DMS153 treated with DMSO at 0.1 percent for 48 hours (cell line): ENCODE measurements at regions not wholly inside any gene's neighbourhood (a gene's known extent, or its start where the extent isn't known, plus 50 kb on each side); places are given as distances from the start of the nearest gene placed in this dataset.

Experiments used
- DNase-seq: peaks from one replicate; lab custom pipeline; 2025; ENCODE audit not compliant: unreplicated experiment; lab: John Stamatoyannopoulos, UW

DNA sequence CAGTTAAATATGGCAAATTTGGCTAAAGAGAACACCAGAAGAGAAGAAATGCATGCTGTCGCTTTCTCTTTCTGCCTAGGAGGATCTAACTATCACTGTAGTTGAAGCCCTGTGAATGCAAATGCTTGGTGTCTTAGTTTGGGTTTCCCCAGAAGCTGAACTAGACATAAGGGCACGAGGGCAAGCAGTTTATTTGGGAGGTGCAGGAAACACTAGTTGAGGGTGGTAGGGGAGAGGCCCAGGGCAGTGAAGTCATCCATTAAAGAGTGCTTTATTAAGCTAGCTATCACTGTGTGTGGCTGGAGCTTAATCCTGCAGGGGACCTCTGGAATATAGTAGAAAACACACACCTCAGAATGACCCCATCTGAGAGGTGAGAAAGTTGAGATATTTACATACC is 639.8 kb upstream of the ZEB2 start:
- no peak for DNase-seq

- no peak for DNase-seq
These were observed 638.0 kb upstream of the ZEB2 start for GRCh38 chr2:145157741-145158591.

DNA sequence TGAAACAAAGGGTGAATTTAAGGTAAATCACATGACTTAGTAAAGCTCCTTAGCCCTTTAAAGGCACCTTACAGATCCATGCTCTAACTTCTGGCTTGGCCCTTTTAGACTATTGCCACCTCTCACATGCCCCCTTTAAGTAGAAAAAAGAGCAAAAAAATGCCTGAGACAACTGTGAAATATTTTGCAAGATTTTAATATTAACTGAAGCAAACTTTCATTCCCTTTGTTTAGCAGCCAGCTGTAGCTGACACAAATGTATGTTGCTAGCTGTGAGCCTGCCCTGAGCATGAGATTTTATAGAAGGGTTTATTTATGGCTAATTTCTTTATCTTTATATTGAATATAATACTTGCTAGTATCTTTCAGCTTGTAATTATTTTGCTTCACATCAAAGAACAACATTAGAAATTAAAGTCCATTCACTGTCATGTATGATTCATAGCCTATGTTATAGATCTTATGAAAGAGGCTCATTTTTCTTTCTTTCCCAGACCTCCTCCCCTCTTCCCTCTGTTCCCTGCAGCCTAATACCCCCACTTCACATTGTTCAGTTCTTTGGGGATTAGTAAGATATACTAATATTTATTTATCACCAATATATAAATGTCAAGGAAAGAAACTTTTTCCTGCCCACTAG is 637.2 kb upstream of the ZEB2 start:
- DNase-seq, result no peak

- no peak for DNase-seq
These were observed 636.3 kb upstream of the ZEB2 start for GRCh38 chr2:145156199-145156598.

DNA sequence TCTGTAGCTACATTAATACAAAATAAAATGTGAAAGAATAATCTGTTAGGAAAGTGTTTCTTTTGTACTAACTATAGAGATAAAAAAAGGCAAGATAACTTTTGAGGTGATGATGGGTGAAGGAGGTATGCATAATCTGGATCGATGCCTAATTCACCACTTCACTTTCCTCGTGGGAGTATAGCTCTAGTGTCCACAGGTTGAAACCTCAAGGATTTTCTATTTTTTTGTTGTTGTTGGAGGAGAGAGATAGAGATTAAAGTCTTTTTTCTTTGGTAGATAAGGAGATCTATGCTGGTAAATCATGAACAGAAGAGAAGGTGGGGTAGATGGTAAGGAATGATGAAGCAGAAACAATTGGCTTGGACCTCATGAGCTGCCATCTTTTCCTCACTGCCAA is 635.3 kb upstream of the ZEB2 start:
- DNase-seq, result no peak

- no peak for DNase-seq
These were observed 634.8 kb upstream of the ZEB2 start for GRCh38 chr2:145154731-145155130.

DNA sequence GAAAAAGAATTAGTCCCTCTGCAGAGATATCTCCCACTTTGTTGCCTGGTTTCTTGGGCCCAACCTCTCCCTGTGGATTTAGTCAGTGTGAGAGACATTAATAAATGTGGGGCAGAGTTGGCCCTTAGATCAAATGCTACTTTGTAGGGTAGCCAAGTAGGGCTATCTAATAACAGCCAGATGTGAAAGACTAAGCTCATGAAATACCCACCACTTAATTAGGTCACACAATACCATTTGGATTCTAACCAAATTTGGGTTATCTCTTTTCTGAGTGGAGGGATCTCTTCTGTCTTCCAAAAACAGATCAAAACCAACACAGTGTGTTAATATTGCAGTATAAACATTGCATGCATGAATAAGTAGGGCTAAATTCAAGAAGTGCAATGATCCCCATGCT is 626.8 kb upstream of the ZEB2 start:
- no peak for DNase-seq

DNA sequence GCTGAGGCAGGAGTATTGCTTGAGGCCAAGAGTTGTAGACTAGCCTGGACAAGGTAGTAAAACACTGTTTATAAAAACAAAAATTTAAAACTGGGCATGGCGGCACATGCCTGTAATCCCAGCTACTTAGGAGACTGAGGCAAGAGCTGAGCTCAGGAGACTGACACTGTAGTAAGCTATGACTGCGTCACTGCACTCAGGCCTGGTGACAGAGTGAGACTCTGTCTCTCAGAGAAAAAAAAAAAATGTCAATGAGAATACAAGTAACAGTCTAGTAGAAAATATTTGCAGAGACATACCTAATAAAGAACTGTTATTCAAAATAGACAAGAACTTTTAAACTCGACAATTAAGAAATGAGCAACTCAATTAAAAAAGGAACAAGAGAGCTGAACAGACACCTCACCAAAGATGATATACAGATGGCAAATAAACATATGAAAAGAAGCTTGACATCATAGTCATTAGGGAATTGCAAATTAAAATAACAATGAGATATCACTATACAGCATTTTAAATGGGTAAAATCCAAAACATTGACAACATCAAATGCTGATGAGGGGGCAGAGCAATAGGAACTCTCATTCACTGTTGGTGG is 624.3 kb upstream of the ZEB2 start:
- no peak for DNase-seq

- no peak for DNase-seq
These were observed 622.1 kb upstream of the ZEB2 start for GRCh38 chr2:145141981-145142380.

- DNase-seq, result no peak
These were observed 620.7 kb upstream of the ZEB2 start for GRCh38 chr2:145140658-145141057.

- no peak for DNase-seq
These were observed 618.7 kb upstream of the ZEB2 start for GRCh38 chr2:145138626-145139025.

DNA sequence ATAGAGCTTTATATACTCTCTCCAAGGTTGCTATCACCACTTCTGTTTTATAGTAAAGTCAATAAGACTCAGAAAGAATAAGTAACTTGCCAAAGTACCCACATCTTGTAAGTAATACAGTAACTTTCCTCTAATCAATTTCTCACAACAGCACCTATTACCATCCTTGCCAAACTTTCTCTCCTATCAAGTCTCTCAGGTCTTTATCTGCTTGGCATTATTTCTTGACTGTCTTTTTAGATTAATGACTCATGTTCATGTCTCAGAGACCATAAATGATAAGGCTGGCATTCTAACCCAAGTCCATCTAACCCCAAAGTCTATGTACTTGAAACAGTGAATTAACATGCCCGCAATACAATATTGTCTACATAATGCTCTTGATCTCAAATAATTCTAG is 618.0 kb upstream of the ZEB2 start:
- no peak for DNase-seq

GRCh38 chr2:145137211-145137610 is 617.3 kb upstream of the ZEB2 start:
- DNase-seq, result no peak

DNA sequence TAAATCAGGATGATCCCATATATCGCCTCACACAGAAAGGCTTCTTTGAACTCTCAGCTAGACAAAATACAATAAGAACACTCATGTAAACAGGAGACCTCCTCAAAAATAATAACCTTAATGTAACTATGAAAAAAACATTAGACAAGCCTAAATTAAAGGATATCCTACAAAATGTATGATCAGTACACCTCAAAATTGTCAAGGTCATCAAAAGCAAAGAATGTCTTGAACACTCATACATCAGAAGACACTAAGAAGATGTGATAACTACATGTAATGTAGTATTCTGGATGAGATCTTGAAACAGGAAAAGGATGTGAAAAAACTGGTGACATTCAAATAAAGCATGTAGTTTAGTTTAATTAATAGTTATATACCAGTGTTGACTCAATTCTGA is 616.8 kb upstream of the ZEB2 start:
- no peak for DNase-seq

DNA sequence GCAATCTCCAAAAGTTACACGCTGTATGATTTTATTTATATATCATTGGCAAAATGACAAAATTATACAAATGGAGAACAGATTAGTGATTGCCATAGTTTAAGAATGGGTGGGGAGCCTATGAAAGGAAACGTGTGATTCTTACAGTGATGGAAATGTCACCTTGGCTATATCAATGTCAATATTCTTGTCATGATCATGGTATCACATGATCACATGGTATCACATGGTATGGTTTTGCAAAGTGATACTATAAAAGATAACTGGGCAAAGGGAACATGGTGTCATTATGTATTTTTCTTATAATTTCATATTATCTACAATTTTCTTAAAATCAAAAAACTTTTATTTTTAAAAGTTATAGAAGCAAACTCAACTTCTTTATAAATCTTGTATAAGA is 606.2 kb upstream of the ZEB2 start:
- DNase-seq, result no peak

DNA sequence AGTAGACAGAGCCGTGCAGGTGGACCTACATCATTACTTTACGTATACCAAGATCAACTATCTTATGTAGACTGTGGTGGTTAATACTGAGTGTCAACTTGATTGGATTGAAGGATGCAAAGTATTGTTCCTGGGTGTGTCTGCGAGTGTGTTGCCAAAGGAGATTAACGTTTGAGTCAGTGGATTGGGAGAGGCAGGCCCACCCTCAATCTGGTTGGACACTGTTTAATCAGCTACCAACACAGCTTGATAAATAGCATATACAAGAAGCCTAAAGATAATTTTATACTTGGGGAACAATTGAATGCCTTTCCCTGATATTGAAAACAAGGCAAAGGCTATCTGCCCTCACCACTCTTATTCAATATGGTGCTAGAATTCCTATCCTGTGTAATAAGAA is 604.2 kb upstream of the ZEB2 start:
- DNase-seq, result no peak

DNA sequence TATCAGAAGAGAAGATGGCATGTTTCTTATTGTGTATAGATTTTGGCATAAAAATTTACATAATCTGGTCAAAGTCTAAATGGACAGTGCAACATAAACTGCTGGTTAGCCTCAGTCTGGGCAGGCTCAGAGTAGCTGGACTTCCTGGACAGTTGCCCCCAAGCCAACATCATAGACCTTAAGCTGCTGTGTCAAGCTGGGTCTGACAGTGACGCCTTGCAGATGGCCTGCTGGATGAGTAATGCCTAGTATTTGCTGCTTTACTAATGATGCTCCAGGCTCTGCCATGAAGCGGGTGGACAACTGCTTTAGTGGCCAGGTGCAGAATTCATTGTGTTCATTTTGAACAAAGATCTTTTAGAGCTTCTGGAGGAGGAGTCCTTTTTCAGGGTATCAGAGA is 603.7 kb upstream of the ZEB2 start:
- DNase-seq, result no peak

- DNase-seq, result no peak
These were observed 599.3 kb upstream of the ZEB2 start for GRCh38 chr2:145119225-145119624.

DNA sequence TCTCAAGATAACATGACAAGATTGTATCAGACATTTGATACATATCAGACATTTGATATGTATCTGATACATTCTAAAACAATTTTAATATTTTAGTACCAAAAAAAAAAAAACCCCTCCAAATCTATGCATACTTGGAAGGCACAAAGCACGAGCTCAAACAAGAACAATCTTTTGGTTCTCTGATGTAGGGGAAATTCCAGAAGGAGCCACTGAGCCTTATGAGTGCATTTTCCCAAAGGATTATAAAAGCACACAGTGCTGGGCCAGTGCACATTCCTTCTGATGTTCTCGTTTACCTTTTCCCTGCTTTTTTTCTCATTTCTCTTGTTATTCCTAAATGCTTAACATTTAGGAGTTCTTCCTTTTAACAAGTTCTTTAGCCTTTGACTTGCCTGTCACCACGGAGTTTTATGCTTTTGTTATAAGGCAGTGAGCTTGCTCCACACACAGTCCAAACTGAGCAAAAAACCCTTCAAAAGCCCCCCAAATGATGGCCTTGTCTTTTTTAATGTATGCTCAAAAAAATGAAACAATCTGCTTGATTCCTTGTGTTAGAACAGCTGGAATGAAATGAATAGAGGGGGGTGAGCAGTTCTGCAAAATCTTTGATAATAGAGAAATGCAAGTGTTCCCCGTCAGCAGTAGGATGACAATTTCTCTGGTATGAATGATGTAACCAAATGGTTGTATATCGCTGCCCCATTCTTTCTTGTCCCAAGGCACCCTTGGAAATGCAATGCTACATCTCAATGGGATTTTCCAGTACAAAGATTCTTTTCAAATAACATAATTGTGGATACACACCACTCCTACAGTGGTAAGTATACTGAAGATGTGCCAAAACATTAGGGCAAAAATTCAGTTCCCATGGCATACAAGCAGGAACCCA is 597.2 kb upstream of the ZEB2 start:
- no peak for DNase-seq

DNA sequence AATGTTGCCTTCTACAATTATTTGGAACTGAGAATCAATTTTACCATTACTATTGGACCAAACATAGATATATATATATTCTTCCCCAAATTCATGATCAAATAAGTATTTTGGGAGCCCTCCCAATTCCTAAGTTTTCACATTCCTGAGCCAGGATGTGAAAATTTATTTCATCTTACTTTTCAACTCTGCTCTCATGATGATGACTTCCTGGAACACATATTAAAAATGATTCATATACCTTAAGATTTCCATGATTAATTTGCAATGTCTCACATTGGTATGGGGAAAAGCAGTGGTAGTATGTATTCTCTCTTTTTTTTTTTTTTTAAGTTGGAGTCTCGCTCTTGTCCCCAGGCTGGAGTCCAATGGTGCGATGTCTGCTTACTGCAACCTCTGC is 596.1 kb upstream of the ZEB2 start:
- no peak for DNase-seq

- no peak for DNase-seq
These were observed 594.8 kb upstream of the ZEB2 start for GRCh38 chr2:145114726-145115125.
